Amygdala (tissue), 56 donors: ENCODE measurements at regions not wholly inside any gene's neighbourhood (a gene's known extent, or its start where the extent isn't known, plus 50 kb on each side); places are given as distances from the start of the nearest gene placed in this dataset.
"Not testable (repeated sequence)": the region's sequence is repeated elsewhere in the genome, so short reads cannot be mapped to it uniquely, and the experiment has no call there.

Experiments
- DNase-seq, 56 donors: peaks; one replicate each; lab custom pipeline; 2025; lab: John Stamatoyannopoulos, UW

GRCh38 chrX:46236411-46236810, 308.8 kb downstream of the ZNF674 start:
- no peak for DNase-seq

GRCh38 chrX:46235778-46236177, 309.4 kb downstream of the ZNF674 start:
- no peak for DNase-seq

- DNase-seq, result no peak
These were observed 310.4 kb downstream of the ZNF674 start for GRCh38 chrX:46234775-46235174.

- DNase-seq, result no peak
These were observed 316.8 kb downstream of the ZNF674 start for GRCh38 chrX:46228389-46228788.

- no peak for DNase-seq
These were observed 318.8 kb downstream of the ZNF674 start for GRCh38 chrX:46226422-46226821.

- not testable (repeated sequence) for DNase-seq
These were observed 321.7 kb downstream of the ZNF674 start for GRCh38 chrX:46223499-46223898.

GRCh38 chrX:46220822-46221221, 324.4 kb downstream of the ZNF674 start:
- no peak for DNase-seq

GRCh38 chrX:46218373-46218772, 326.8 kb downstream of the ZNF674 start:
- no peak for DNase-seq

GRCh38 chrX:46216406-46216805, 328.8 kb downstream of the ZNF674 start:
- DNase-seq, result no peak

GRCh38 chrX:46211079-46211478, 334.1 kb downstream of the ZNF674 start:
- DNase-seq, result no peak

- no peak for DNase-seq
These were observed 335.5 kb downstream of the ZNF674 start for GRCh38 chrX:46209768-46210167.

GRCh38 chrX:46209037-46209436, 336.2 kb downstream of the ZNF674 start:
- DNase-seq, result no peak

GRCh38 chrX:46208225-46208854, 336.9 kb downstream of the ZNF674 start:
- no peak for DNase-seq

- DNase-seq, result no peak
These were observed 340.3 kb downstream of the ZNF674 start for GRCh38 chrX:46204721-46205422.

GRCh38 chrX:46202733-46203514, 342.3 kb downstream of the ZNF674 start:
- no peak for DNase-seq

- DNase-seq, result no peak
These were observed 344.8 kb downstream of the ZNF674 start for GRCh38 chrX:46200413-46200812.

GRCh38 chrX:46198858-46199257, 346.4 kb downstream of the ZNF674 start:
- no peak for DNase-seq

- DNase-seq, result not testable (repeated sequence)
These were observed 358.5 kb downstream of the ZNF674 start for GRCh38 chrX:46186811-46187106.

GRCh38 chrX:46185923-46186810, 359.1 kb downstream of the ZNF674 start:
- no peak for DNase-seq

GRCh38 chrX:46184749-46185148, 360.5 kb downstream of the ZNF674 start:
- DNase-seq, result no peak

GRCh38 chrX:46180258-46180687, 364.9 kb downstream of the ZNF674 start:
- DNase-seq, result no peak
